ENCODE measurements at regions not wholly inside any gene's neighbourhood (a gene's known extent, or its start where the extent isn't known, plus 50 kb on each side); places are given as distances from the start of the nearest gene placed in this dataset.

DNA sequence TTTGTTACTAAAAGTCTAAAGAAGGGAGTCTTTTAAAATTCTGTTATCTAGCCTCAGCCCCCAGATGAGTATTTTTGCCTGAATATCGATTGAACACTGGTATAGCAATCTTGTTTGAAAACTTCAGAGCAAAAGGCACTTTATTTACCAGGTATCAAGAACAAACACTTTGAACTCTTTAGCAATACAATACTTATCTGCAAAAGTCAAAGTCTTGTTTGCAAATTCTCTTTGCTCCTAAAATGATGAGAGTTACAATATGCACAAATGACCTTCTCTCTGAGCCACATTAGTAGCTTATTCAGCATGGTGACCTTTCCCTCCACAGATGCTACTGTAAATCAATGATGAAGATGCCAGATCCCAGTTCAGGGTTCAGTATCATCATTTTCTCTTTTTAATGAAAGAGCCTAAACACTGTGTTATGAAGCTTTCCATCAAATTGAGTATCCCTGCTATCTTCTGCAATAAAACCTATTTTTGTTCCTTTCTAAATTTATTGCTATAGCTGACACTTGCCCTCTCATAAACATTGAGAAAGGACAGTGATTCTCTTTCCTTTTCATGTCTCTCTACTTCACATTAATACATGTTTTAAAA is 752.7 kb upstream of the MGAT4C start:
- TF ChIP-seq CTCF (IDR thresholded peaks at IDR 0.05; ENCODE audit: low read depth, low read length, poor library complexity, severe bottlenecking) (no peak), EZH2phosphoT487 (IDR thresholded peaks at IDR 0.05; ENCODE audit: borderline replicate concordance, low read length) (no peak)

Measured in DOHH2 (cell line).